Stimulated activated CD4-positive, alpha-beta T cell treated with anti-CD3 and anti-CD28 coated beads, Interleukin-1b, Interleukin-23, amount 100 ng/mL, for 4 hours (primary cell): ENCODE measurements at regions not wholly inside any gene's neighbourhood (a gene's known extent, or its start where the extent isn't known, plus 50 kb on each side); places are given as distances from the start of the nearest gene placed in this dataset.
"Not testable (repeated sequence)": the region's sequence is repeated elsewhere in the genome, so short reads cannot be mapped to it uniquely, and the experiment has no call there.

Experiments used
- DNase-seq, 2 donors: peaks; one replicate each; pipeline ENCODE4 v3.0.0-alpha.2; 2020; ENCODE audit warnings: low read depth in 2 of 2

DNA sequence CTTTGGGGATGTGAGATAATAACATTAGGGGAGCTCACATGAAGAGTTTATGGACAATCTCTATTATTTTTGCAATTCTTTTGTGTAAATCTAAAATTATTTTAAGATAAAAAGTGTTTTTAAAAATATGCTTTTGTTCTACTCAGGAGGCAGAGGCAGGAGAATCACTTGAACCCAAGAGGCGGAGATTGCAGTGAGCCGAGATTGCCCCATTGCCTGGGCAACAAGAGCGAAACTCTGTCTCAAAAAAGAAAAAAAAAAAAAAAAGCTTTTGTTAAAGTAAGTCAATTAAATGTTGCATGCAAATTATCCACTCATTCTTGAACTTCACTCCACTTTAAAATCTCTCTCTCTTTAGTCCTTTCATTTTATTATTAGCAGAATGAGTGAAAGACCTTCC, 193.3 kb upstream of the IRS2 start:
- not testable (repeated sequence) for DNase-seq

GRCh38 chr13:109979228-109979627, 192.8 kb upstream of the IRS2 start:
- no peak for DNase-seq

- DNase-seq, result no peak
Observed at GRCh38 chr13:109977212-109977968, 191.0 kb upstream of the IRS2 start.

- no peak for DNase-seq
Observed at GRCh38 chr13:109976206-109976997, 190.0 kb upstream of the IRS2 start.

DNA sequence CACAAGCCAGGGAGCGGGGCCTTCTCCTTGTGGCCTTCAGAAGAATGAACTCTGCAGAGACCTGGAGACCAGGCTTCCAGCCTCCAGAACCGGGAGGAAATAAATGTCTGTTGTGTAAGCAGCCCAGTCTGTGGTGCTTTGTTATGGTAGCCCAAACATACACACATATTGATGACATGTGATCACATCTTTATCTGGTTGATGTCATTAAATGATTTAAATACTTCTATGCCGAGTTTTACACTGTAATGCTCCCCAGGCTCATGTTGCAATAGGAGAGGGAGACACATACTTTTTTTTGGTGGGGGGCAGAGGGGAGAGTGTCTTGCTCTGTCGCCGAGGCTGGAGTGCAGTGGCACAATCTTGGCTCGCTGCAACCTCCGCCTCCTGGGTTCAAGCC, 188.0 kb upstream of the IRS2 start:
- DNase-seq, result no peak

GRCh38 chr13:109973279-109973678, 186.9 kb upstream of the IRS2 start:
- no peak for DNase-seq

DNA sequence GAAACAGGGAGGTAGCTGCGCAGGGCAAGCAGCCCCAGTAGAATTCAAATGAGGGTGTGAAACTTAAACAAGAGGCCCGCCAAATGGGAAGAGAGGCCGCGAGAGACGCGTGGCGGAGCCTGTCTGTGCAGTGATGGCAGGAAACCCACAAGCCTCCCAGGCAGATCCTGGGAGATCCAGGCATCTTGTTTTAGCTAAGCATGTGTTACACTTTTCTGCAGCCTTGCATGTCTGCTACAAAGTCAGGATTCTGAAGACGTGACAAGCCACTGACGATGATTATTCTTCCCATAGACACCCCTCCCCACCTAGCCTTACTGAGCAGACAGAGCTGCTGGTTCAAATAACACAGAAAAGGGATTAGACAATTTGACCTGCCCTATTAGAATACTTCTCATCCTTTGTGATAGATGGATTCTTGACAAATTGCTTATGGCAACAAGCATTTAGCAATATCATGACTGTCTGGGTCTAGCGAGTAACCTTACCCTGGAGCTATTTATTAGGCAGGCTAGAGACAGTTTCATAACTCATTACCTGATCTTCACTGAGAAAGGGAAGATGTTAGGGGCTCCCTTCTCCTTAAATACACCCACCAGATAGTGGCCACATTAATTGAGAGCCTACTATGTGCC, 185.2 kb upstream of the IRS2 start:
- no peak for DNase-seq

DNA sequence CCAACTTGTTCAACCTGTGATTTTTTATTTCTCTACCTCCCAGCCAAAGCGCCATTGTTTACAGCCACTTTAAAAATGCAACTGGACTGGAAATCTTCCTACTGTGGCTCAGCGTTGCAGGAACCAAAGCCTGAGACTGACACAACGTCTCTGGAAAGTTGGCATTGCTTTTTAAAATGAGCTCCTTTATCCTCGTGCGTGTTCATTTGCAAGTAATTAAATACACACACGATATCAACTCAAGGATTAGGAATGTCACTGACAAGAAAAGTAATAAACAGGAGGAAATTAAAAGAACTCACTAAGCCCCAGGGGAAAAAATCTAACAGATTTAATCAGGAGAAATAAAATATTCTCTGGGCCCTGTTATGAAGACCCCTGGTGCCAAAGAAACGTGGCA, 184.6 kb upstream of the IRS2 start:
- DNase-seq, result no peak

GRCh38 chr13:109968876-109969577, 182.6 kb upstream of the IRS2 start:
- no peak for DNase-seq

GRCh38 chr13:109963960-109964563, 177.7 kb upstream of the IRS2 start:
- DNase-seq, result no peak

- no peak for DNase-seq
Observed at GRCh38 chr13:109963384-109963783, 177.0 kb upstream of the IRS2 start.

- DNase-seq, result no peak
Observed at GRCh38 chr13:109959903-109960302, 173.5 kb upstream of the IRS2 start.

DNA sequence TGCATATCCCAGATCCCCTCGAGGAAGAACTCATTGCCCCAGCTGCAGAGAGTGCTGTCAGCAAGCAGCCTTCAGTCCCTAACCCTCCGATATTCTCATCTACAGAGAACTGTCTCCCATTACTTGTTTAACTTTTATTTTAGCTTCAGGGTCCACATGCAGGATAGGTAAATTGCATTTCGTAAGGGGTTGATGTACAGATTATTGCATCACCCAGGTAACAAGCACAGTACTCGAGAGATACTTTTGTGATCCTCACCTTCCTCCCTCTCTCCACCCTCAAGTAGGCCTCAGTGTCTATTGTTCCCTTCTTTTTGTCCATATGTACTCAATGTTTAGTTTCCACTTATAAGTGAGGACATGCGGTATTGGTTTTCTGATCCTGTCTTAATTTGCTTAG, 171.5 kb upstream of the IRS2 start:
- DNase-seq, result no peak

DNA sequence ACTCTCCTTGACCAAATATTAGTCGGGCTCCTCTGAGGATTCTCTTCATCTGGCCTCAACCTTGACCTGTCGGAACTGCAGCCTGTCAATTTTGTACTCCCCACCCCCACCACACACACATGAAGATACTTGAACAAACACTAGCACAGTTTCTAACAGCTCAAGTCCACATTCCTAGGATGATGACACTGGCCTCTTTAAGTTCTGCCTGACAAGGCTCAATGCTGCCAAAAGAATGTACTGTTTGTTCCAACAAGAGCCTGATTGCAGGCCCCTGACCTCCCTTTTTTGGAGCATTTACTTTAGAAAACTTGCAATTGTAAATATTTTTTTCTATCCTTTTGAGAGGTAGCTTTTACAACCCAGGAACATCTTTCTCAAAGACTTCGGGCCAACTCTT, 169.2 kb upstream of the IRS2 start:
- DNase-seq, result no peak

GRCh38 chr13:109954441-109954840, 168.1 kb upstream of the IRS2 start:
- no peak for DNase-seq

DNA sequence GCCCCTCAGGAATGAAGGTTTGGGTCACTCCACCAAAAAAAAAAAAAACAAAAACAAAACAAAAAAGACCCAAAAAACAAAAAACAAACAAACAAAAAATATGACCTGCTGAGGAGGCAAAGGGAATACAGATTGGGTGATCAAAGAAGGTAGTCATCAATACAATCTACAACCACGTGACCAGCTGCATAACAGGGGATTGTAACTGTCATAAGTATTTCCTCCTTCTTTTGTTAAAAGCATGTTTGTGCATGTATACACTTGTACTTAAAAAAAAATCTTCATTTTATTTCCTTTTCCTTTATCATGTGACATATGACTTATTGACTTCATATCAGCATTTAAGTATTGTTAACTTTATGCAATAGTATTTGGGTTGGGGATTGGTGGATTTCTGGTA, 165.1 kb upstream of the IRS2 start:
- DNase-seq, result no peak

DNA sequence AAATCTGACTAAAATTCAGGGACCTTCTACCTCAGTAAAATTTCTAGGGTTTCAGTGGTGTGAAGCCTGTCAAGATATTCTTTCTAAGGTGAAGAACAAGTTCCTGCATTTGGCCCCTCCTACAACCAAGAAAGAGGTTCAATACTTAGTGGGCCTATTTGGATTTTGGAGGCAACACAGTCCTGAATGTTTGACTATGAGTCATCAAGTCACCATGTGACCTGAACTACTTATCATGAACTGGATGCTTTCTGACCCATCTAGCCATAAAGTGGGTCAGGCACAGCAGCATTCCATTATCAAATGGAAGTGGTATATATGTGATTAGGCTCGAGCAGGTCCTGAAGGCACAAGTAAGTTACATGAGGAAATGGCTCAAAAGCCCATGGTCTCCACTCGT, 163.0 kb upstream of the IRS2 start:
- DNase-seq, result no peak

DNA sequence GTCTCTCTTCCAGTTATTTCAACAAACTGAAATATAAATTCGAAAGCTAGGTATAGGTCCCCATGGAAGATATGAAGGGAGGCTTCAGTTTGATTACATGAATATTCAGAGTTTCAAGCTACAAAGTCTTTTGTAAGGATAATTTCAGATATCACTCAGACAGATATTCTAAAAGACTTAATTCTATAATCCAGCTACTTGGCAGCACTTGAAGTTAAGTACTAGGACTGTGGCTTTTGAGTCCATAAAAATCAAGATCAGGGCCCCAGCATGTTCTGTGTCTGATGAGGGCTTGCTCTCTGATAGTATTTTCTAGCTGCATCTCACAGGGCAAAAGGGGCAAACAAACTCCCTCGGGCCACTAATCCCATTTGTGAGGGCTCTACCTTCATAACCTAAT, 160.6 kb upstream of the IRS2 start:
- DNase-seq, result no peak

- no peak for DNase-seq
Observed at GRCh38 chr13:109945206-109945960, 159.0 kb upstream of the IRS2 start.

DNA sequence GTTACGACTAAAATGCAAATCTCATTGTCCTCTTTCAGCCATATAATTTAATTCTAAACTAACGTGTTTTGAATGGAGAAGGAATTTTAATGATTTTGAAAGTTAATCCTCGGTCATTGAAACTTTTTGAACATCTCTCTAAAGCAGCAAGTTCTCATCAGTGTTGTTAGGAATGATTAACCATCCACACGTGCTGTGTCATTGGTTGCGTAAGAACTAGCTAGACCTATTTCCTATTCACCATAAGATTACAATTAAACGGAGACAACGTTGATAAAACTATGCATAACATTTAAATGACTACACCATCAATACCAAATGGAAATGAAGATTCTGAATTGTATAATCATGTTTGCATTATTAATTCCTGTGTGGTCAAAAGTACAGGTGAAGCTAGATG, 155.6 kb upstream of the IRS2 start:
- no peak for DNase-seq

- DNase-seq, result no peak
Observed at GRCh38 chr13:109941221-109941620, 154.8 kb upstream of the IRS2 start.
